ENCODE measurements at regions not wholly inside any gene's neighbourhood (a gene's known extent, or its start where the extent isn't known, plus 50 kb on each side); places are given as distances from the start of the nearest gene placed in this dataset.
A peak's percentile ranks its signal among the peaks of the same experiment; 100 is the strongest.

DNA sequence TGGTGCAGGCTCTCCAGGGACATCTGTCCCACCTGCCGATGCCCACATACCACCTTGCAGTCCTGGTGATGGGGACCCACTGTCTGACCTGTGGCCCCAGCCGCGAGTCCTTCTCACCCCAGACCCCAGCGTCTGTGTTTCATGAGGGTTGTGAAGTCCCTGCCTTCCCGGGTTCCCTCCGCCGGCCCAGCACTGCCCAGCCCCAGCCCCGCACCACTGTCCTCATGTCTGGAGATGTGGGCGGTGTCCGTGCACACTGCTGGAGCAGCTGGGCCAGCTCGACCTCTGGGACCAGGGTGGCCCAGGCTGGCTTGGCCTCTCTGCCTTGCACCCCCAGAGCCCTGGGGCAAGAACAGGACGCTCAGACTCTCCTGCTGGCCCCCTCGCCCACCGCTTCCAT is 199.5 kb upstream of the CIBAR2 start:
- no peak for DNase-seq (ENCODE audit: low spot score)

DNA sequence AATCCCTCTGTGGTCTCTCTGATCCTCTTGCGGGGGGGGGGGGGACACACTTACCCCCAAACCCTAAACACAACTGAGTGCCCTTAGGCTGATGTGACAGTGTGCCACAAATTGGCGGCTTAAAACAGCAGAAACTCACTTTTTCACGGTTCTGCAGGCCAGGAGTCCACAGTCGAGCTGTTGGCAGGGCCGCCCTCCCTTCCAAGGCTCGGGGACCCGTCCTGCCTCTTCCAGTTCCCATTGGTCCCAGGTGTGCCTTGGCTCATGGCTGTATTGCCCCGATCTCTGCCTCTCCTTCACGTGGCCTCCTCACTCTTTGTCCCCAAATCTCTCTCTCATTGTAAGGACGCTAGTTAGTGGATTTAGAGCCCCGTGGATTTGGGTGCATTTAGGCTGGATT is 199.9 kb upstream of the CIBAR2 start:
- no peak for DNase-seq (ENCODE audit: low spot score)

DNA sequence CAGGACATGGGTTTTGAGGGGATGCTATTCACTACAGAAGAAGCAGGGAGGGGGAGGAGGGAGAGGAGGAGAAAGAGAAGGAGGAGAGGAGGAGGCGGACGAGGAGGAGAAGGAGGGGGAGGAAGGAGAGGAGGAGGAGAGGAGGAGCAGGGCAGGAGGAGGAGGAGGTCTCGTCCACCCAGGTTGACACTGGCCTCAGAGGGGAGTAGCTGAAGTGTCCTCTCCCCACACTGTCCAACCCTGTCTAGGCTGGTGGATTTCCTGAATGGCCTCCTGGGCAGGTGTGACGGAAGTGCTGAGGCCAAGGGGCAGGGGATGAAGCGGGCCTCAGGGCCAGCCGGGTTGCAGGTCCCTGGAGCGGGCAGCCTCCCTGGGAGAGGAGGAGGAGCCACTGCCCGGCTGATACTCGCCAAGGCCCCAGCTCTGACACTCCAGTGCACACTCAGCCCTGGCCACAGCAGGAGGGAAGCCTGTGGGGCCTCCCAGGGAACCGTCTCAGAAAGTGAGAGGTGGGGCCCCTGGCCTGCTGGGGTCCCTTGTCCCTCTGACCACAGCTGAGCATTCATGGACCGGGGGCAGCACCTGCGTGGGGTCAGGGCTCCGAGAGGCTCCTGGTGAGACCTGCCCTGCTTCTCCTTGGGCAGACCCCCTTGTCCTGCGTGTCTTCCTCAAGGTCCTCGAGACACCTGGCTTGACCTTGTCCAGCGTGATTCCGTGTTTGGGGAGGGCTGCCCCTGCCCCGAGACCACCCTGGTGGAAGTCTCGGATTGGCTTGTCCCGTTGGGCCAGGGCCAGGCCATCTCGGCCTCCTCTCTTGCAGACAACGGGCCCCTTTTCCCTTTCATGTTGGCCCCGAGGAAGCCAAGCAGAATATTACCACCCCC is 200.6 kb upstream of the CIBAR2 start:
- DNase-seq (ENCODE audit: low spot score): no peak

DNA sequence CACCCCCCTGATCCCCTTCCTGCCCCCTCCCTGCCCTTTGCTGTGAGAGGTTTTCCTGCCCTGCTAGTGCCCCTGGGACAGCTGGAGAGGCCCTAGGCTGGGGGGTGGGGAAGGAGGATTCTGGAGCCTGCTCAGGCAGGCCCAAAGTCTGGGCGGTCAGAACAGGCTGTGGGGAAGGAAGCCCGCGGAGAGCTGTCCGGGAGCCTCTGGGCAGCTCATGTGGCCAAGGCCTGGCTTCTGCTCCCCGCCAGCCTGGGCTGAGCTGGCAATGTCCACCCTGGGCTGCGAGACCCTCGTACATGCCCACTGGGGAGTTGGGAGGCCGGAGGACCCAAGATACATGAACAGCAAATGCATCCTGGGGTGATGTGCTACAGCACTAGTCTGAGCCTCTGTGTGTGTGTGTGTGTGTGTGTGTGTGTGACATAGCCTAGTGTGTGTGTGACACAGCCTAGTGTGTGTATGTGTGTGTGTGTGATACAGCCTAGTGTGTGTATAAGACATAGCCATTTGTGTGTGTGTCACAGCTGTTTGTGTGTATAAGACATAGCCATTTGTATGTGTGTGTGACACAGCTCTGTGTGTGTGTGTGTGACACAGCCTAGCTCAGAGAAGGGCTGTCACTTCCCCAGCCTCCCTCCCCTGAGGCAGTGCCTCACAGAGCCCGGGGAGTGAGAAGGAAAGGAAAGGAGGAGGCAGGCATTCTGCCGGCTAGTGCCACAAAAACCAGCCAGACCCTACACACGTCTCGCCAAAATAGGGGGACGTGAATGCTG is 201.4 kb upstream of the CIBAR2 start:
- no peak for DNase-seq (ENCODE audit: low spot score)

DNA sequence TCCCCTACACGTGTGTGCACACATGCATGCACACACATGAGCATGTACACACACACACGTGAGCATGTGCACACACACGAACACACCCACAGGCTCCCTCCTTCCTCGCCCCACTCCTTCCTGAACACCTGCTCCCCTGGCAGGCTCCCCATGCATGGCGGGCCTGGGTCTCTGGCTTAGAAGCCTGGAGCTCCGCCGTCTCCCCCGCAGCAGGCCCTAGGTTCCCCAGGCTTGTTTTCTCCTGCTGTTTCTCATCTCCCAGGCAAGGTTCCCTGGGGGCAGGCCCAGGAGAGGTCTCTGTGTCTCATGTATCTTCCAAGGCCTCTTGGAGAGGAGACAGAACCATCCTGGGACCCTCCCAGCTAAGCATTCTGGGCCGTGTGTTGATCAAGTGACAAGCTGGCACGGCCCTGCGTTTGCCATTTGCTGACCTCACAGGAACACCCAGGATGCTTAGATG is 202.3 kb upstream of the CIBAR2 start:
- no peak for DNase-seq (ENCODE audit: low spot score)

DNA sequence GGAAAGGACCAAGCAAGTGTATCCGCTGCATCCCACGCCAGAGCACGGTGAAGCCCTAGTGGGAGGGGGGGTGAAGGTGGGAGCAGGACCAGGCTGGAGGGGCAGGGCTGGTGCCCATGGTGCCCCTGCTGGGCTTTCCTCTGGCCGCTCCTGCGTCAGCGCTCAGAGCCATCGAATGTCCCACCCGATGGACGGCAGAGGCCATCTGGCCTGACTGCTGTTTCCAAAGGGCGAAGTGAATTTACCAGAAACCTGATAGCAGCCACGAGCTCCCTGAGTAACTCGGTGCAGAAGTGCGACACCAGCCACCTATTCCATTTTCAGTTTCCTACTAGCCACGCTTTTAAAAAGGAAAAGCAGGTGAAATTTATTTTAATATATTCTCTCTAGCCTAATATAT is 203.6 kb upstream of the CIBAR2 start:
- DNase-seq (ENCODE audit: low spot score): no peak

DNA sequence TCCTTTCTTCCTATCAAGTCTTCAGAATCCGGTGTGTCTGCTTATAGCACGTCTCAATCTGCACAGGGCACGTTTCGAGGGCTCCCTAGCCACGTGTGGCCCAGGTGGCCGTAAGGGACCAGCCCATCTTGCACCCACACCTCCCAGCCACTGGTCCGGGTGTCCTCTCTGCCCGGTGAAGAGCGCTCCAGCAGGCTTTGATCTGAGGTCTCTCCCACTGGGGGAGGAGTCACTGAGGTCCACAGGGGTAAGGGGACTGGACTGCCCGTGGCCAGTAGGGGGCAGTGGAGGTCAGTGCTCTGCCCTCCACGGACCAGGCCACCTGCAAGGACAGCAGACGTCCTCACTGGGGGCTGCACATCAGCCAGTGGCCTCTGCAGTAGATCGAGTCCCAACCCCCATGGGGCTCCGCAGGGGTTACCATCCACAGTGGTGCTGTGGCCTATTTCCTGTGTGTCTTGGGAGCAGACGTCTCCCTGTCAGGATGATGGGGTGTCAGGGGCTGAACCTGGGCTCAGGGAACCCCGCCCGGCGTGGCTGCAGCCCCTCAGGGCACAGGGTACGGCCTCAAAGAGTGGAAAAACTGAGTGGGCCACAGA is 204.1 kb upstream of the CIBAR2 start:
- peak; percentile 60 for DNase-seq (ENCODE audit: low spot score)

DNA sequence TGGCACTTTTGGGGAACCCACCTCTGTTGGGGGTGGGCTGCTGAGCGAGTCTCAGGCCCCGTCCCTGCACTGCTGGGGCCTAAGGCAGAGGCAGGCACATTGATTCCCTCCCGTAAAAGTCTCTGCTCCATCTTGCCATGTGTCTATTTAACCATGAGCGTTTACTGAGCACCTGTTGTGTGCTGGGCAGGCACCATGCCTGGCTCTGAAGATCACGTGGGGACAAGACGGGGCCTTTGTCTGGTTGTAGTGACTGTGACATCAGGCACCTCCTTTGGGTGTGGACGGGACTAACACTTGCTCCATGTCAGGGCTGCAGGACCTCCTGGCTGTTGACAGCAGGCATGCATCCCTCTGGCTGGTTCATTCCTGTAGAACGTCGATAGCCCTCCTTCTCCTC is 204.7 kb upstream of the CIBAR2 start:
- DNase-seq (ENCODE audit: low spot score): no peak

DNA sequence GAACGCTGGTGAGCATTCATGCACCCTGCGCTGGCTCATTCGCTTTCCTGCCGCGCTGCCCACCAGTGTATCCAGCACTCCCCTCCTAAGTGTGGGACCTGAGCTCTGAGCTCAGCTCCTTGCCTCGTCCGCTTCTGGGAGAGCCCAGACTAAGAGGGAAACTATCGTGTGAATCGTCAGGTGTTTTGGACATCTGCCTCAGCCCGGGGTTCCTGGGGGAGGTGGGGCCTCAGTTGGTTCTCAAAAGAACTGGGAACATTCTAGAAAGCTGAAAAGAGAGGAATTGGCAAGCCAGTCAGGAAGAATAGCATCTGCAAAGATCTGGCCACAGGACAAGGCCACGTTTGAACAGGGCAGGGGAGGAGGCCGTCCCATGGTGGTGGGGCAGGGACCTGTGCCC is 205.4 kb upstream of the CIBAR2 start:
- no peak for DNase-seq (ENCODE audit: low spot score)

DNA sequence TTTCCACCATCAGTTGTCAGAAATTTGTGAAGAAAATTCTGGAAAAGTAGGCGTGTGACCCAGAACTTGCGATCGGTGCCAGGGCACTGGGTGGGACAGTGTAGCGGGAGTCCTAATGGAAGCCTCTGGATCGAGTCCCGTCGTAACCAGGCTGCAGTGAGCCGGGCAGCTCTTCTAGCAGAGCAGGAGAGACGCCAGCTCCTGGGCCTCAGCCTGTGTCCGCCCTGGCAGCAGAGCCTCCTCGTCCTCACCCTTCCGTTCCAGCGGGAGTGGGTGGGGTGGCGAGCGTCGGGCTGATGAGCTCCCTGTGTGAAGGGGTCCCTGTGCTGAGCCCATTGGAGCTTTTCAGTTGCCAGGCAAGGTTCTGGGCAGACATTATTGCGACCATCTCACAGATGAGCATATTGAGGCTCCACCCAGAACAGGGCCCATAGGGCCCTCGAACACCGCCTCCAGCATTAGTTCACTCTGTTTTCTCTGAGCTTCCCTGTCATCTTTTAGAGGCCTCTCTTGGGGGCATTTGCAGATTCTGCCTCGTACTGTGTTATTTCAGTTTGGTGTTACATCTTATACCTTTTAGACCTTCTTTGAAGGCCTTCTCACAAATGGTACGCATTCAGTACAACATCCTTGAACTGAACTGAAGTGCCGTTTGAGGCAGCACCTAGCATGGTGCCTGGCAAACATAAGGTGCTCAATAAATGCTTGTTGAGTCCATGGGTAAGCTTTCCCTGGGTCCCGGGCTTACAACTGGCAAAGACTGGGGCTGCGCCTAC is 207.1 kb upstream of the CIBAR2 start:
- DNase-seq (ENCODE audit: low spot score): no peak

DNA sequence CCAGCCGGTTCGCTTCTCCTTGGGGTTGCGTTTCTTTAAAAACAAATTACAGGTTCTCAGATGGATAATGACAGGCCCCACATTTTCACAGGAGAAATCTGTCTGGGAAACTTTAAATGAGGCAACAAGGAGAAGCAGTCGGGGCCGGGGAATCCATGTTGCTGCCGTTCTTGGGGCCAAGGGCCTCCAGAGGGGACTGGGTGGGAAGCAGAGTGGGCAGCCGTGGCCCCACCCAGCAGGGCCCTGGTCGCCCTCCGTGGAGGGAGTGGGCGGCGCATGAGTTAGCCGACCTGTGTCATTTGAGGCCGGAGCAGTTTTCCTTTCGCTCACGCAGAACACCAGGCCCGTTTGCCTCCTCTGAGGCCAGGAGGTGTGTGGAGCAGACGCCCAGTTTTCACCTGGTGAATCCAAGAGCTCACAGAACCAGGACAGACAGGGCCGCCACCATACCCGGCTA is 207.7 kb upstream of the CIBAR2 start:
- no peak for DNase-seq (ENCODE audit: low spot score)

DNA sequence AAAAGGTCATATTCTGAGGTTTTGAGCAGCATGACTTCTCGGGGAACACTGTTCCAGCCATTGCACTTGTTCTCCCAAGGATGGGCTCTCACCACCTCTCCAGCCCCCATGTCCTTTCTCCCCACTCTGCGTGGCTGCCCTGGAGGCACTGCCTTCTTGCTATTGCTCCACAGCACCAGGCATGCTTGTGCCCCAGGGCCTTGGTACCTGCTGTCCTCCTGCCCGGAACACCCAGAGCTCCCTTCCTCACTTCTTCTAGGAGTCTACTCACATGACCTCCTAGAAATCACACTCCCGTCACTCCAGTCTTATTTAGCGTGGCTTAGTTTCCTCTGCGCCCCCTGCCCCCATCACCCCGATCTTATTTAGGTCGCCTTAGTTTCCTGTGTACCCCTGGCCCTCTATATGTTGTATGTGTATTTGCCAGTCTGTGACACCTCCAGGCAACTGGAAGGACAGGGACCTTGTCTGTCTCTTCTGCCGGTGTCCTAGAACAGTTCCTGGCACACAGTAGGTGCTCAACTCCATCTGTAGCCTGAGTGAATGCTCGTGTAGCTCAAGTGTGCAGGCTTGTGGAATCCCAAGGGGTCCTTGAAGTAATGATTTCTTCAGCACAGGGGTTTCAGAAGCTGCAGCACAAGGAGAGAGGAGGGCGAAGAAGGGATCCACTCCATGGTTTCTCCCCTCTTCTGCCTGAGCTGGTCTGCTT is 208.6 kb upstream of the CIBAR2 start:
- no peak for DNase-seq (ENCODE audit: low spot score)

DNA sequence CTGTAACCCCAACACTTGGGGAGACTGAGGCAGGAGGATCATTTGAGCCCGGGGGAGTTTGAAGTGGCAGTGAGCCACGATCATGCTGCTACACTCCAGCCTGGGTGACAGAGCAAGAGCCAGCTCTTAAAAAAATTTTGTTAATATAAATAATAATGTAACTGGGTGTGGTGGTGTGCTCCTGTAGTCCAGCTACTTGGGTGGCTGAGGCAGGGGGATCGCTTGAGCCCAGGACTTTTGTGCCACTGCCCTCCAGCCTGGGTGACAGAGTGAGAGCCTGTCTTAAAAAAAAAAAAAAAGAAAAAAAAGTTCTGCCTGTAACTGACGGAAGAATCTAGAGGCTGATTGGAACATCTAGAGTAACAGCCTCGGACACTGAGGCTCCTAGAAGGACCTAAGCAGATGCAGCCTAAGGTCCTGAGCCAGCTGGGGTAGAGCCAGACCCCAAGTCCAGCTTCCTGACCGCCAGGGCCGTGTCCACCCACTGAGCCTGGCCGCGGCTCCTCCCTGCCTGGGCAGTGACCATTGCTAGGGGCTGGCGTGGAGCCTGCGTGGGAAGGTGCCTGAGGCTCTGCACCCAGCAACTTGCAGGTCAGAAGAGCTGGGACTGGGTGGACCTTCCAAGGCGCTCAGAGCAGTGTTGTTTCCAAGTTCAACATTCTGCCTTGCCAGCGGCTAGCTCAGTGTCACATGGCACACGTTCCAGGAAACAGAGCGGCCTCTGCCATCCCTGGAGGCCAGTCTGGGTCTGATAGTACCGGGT is 209.4 kb upstream of the CIBAR2 start:
- no peak for DNase-seq (ENCODE audit: low spot score)

DNA sequence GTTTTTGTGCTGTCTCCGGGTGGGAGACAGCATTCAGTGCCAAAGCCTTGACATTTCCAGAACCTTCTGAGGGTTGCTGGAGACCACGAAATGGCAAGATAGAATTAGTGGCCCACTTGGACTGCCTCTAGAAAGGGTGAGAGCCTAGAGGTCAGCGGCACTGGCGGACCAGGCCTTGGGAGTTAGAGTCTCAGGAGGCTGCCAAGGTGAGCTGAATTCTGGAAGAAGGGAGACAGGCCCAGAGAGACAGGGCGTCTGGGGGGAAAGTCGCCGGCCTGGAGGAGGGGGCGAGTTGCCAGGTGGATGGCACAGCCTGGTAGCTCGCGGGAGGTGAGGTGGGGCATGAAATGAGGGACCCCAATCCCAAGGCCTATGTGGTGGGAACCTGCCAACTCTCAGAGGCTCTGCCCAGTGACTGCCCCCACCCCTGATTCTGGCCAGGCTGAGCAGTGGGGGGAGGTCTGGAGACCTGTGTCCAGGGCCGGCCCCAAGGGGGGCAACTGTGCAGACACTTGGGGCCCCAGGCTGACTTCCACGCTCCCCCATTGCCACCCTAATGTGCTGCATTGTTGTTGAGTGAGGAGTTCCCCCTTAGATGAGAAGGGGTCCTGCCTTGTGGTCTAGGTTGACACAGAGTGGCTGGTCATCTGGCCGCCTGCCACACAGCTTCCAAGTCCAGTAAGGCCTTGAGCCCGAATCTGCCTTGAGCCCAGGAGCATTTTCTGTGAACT is 211.1 kb upstream of the CIBAR2 start:
- no peak for DNase-seq (ENCODE audit: low spot score)

DNA sequence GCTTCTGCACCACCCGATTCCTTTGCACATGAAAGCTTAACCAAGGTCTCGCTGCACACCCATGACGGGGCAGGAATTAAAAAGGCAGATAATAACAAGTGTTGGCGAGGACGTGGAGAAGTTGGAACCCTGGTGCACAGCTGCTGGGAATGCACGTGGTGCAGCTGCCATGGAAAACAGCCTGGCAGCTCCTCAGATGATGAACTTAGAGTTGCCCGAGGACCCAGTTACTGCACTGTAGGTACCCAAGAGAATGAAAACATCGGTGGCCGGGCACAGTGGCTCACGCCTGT is 211.6 kb upstream of the CIBAR2 start:
- DNase-seq (ENCODE audit: low spot score): no peak

DNA sequence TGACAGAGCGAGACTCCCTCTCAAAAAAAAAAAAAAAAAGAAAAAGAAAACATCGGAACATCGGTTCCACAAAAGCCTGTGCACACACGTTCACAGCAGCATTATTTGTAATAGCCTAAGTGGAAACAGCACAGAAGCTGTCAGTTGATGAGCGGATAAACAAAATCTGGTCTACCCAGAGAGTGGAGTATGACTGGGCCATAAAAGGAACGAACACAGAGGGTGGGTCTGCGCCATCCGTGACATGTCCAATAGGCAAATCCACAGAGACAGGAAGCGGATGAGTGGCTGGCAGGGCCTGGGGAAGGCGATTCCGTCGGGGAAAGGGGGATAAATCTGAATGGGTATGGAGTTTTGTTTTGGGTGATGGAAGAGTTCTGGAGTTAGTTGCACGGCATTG is 212.2 kb upstream of the CIBAR2 start:
- no peak for DNase-seq (ENCODE audit: low spot score)

DNA sequence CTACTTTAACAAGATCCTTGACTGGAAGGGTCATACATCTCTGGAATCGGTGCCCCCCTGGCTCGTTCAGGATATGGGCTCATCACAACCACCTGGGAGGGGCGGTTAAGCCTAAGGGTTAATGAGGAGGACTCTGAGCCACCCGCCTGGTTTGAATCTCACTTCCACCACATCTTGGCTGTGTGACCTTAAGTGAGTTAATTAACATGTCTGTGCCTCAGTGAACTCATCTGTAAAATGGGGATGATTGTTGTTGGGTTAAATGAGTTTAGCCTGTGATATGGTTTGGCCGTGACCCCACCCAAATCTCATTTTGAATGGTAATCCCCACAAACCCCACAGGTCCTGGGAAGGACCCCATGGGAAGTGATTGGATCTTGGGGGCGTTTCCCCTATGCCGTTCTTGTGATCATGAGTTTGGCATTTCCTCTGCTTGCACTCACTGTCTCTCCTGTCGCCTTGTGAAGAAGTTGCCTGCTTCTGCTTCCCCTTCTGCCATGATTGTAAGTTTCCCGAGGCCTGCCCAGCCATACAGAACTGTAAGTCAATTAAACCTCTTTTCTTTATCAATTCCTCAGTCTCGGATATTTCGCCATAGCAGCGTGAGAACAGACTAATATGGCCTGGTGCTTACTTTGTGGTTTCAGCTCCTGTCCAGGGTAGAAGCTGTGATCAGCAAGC is 214.0 kb upstream of the CIBAR2 start:
- DNase-seq (ENCODE audit: low spot score): no peak

DNA sequence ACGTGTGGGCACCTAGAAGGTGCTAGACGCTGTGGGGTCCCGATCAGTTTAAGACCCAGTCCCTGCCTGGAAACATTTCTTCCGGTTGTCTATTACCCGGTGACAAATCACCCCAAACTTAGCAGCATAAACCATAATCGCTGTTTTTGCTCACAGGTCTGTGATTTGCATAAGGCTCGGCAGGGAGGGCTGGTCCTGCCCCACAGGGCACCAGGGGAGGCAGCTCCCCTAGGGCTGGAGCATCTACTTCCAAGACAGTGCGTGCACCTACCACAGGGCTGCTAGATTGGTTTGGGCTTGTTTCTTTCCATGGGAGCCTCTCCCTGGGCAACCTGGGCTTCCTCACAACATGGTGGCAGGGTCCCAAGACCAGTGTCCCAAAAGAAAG is 214.5 kb upstream of the CIBAR2 start:
- DNase-seq (ENCODE audit: low spot score): no peak

Data from hematopoietic multipotent progenitor cell treated with erythropoietin and hydrocortisone succinate and interleukin-3 and kit ligand, for 15 days (in vitro differentiated cells).